Adrenal gland (tissue), 5 donors: ENCODE measurements at regions not wholly inside any gene's neighbourhood (a gene's known extent, or its start where the extent isn't known, plus 50 kb on each side); places are given as distances from the start of the nearest gene placed in this dataset.

ENCODE experiments used
- POLR2A ChIP-seq, 2 donors: fragments of 450-650 bp; IDR thresholded peaks; one replicate each; pipeline ENCODE4 v1.6.1; 2017; ENCODE audit warnings: antibody characterized with exemption in 2 of 2, mild to moderate bottlenecking in 2 of 2, moderate library complexity in 1 of 2
- TF ChIP-seq, protein P1 (sequence below), 6 experiments: fragments of 450-650 bp in 4 of 6; fragments of 200-600 bp in 2 of 6; sonication (generic) in 1 of 6; IDR thresholded peaks; 1 replicate in 5 of 6; 2 replicates in 1 of 6; pipeline versions ENCODE4 v1.5.1 to v1.8.0; 2016 to 2021; ENCODE audit warnings: antibody characterized with exemption in 6 of 6, mild to moderate bottlenecking in 2 of 6, moderate library complexity in 1 of 6
- donor health status: DM: no; HTN: no; CAD: no.

DNA sequence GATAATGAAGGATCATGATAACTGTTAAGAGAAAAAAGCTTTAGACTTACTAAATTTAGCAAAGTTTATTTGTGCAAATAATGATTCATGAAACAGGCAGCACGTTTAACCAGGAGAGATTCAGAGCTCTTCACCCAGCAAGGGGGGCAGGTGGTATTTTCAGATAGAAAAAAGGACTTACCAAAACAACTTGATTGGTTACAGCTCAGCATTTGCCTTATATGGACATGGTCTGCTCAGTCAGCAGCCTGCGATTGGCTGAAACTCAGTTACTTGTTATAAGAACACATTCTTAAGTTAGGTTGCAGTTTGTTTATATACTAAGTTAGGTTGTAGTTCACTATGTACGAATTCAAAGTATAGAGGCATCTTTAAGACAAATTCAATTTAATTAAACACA, 165.6 kb downstream of the DUSP10 start:
- TF ChIP-seq, protein P1, sequence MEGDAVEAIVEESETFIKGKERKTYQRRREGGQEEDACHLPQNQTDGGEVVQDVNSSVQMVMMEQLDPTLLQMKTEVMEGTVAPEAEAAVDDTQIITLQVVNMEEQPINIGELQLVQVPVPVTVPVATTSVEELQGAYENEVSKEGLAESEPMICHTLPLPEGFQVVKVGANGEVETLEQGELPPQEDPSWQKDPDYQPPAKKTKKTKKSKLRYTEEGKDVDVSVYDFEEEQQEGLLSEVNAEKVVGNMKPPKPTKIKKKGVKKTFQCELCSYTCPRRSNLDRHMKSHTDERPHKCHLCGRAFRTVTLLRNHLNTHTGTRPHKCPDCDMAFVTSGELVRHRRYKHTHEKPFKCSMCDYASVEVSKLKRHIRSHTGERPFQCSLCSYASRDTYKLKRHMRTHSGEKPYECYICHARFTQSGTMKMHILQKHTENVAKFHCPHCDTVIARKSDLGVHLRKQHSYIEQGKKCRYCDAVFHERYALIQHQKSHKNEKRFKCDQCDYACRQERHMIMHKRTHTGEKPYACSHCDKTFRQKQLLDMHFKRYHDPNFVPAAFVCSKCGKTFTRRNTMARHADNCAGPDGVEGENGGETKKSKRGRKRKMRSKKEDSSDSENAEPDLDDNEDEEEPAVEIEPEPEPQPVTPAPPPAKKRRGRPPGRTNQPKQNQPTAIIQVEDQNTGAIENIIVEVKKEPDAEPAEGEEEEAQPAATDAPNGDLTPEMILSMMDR (IDR thresholded peaks at IDR 0.05), result no peak
- TF ChIP-seq POLR2A (IDR thresholded peaks at IDR 0.05), result no peak
